GM10266 (cell line): ENCODE measurements at regions not wholly inside any gene's neighbourhood (a gene's known extent, or its start where the extent isn't known, plus 50 kb on each side); places are given as distances from the start of the nearest gene placed in this dataset.

Experiments
- DNase-seq: peaks from one replicate; pipeline ENCODE4 v3.0.0; 2012; ENCODE audit errors: extremely low spot score
- TF ChIP-seq, protein P1 (sequence below): IDR thresholded peaks from 2 replicates; pipeline ENCODE4 v1.5.1; 2012; ENCODE audit warnings: mild to moderate bottlenecking, low read depth; ENCODE audit not compliant: control insufficient read depth, insufficient read depth; ENCODE audit errors: missing control alignments

DNA sequence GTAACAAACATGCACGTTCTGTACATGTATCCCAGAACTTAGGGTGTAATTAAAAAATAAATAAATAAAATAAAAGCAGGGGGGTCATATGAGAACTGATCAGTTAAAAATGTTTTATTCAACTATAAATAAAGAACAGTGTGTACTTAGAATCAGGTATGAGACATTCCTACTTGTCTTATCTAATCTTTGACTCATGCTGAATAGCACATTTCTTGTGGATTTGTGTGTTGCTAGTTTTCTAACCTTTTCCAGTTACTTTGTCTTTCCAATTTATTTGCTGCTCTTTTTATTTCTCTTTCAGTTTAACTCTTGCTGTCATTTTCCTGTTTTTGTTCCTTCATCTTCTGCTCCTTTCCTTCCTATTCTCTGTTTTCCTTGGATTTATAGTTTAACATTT lies 1917.1 kb upstream of the CDH6 start:
- no peak for DNase-seq
- TF ChIP-seq, protein P1, sequence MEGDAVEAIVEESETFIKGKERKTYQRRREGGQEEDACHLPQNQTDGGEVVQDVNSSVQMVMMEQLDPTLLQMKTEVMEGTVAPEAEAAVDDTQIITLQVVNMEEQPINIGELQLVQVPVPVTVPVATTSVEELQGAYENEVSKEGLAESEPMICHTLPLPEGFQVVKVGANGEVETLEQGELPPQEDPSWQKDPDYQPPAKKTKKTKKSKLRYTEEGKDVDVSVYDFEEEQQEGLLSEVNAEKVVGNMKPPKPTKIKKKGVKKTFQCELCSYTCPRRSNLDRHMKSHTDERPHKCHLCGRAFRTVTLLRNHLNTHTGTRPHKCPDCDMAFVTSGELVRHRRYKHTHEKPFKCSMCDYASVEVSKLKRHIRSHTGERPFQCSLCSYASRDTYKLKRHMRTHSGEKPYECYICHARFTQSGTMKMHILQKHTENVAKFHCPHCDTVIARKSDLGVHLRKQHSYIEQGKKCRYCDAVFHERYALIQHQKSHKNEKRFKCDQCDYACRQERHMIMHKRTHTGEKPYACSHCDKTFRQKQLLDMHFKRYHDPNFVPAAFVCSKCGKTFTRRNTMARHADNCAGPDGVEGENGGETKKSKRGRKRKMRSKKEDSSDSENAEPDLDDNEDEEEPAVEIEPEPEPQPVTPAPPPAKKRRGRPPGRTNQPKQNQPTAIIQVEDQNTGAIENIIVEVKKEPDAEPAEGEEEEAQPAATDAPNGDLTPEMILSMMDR: no peak

GRCh38 chr5:29263915-29264351 lies 1929.6 kb upstream of the CDH6 start:
- TF ChIP-seq, protein P1: no peak
- no peak for DNase-seq

GRCh38 chr5:29262339-29263123 lies 1931.0 kb upstream of the CDH6 start:
- DNase-seq: no peak
- TF ChIP-seq, protein P1: no peak

GRCh38 chr5:29261213-29261612 lies 1932.3 kb upstream of the CDH6 start:
- no peak for DNase-seq

DNA sequence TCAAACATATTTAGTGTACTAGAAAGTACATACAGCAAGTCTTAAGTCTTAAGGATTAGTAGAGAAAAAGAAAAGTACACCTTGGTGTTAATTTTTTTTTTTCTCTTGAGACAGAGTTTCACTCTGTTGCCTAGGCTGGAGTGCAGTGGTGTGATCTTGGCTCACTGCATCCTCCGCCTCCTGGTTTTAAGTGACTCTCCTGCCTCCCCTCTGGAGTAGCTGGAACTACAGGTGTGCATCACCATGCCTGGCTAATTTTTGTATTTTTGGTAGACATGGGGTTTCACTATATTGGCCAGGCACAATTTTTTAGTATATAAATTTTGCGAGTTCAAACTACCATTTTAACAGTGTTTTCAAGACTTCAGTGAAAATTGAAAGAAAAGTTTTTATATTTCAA lies 1941.1 kb upstream of the CDH6 start:
- TF ChIP-seq, protein P1: no peak
- no peak for DNase-seq

More at GRCh38 chr5:29261213-29261612, 1932.3 kb upstream of the CDH6 start:
- TF ChIP-seq, protein P1: no peak

DNA sequence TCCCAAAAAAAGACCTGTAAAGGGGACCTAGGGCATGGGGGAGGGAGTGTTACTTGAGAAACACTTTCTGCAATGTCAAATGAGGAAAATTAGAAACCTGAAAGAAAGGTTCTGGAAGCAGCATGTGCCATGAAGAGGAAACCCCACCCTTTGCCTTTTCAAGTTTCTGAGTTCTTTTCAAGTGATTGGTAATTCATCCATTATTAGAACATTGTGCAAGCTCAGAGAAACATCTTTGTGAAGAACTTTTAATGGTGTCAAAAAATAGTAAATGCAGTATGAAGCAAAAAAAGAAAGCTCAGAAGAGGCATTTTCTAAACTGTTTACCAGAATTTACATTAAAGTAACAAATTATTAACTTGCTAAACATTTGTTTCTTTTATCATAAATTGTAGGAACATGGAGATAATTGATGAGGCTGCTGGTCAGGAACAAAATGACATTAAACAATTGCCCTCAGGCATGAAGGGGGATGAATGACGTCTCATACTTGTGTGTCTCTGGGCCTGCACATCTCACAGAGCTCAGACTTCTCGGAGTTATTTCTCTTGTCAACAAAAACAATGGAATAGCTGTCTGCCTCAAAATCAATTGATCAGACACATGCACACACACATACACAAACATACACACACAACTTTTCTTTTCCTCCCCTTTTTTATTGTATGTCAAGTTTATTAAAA lies 1946.0 kb upstream of the CDH6 start:
- TF ChIP-seq, protein P1: no peak
- no peak for DNase-seq

GRCh38 chr5:29240379-29240778 lies 1953.1 kb upstream of the CDH6 start:
- TF ChIP-seq, protein P1: no peak
- DNase-seq: no peak
